ENCODE measurements at regions not wholly inside any gene's neighbourhood (a gene's known extent, or its start where the extent isn't known, plus 50 kb on each side); places are given as distances from the start of the nearest gene placed in this dataset.
"Not testable (repeated sequence)": the region's sequence is repeated elsewhere in the genome, so short reads cannot be mapped to it uniquely, and the experiment has no call there.

DNA sequence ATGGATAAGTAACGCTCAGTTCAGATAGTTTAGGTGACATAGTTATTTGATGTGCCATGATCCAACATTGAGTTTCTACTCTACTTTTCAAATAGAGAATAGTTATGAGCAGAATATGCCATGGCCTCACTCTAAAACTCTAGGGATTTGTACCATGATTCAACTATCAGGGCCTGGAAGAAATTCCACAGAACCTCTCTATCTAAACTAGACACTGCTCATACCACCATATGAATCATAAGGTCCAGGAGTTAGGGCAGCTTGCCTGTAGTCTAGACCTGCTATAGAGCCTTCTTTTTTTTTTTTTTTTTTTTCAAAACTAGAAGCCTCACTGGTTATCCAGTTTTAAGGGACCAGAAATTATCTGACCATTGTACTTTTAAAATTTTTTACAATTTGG lies 571.8 kb upstream of the IMPG1 start:
- intact Hi-C loops (cut with DNase I), result no loop called here

DNA sequence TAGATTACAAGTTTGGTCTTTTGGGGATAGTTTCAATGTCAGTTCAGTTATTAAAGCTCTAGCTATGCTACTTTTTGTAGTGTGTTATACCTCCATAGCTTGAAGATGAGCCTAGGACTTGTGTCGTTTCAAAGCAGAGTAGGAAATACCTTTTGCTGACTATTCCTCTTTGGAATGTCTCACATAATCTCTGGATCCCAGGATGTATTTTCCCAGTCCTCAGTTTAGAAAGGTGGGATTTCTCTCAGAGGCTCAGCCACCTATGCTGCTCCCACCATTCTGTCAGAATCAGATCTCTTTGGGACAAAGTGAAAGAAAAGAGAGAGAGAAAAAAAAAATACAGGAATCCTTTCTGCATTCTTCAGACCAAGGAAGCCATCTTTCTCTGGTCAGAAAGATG lies 567.5 kb upstream of the IMPG1 start:
- DNase-seq (ENCODE audit: low spot score), result no peak
- intact Hi-C loops (cut with DNase I), result no loop called here

More for the DNA sequence above, 571.8 kb upstream of the IMPG1 start:
- DNase-seq (ENCODE audit: low spot score), result no peak

DNA sequence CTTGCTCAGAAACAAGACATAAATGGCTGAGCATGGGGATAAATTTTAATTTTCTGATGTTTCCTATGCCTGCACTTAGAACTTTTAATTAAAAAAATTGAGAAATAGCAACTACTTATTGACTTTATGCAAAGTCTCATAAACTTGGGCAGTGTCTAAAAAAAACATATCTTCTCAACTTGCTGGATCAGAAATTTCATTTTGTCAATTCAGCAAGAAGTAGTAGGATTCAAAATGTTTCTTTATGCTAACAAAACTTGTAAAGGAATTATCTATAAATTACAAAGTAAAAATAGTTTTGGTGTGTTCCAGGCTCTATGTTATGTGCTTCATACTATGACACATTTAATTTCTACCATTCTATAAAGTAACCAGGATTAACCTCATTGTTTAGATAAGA lies 562.2 kb upstream of the IMPG1 start:
- intact Hi-C loops (cut with DNase I), result no loop called here
- DNase-seq (ENCODE audit: low spot score), result no peak

DNA sequence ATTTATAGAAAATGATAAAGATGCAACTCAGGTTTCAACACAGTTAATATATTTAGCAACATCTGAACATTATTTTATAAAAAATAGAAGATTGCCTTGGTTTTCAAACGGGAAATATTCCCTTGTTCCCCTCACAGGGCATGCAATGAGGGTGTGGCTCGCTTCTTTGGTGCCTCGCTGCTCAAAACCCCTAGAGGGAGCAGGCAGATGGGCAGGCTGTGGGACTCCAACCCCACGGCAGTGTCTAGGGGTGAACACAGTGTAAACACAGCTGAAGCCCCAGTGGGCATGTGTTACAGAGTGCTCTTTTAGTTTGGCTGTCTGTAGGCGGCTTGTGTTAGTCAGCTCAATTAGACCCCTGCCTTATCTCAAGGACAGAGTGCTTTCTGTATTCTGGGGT lies 560.8 kb upstream of the IMPG1 start:
- no peak for DNase-seq (ENCODE audit: low spot score)
- intact Hi-C loops (cut with DNase I), result no loop called here

DNA sequence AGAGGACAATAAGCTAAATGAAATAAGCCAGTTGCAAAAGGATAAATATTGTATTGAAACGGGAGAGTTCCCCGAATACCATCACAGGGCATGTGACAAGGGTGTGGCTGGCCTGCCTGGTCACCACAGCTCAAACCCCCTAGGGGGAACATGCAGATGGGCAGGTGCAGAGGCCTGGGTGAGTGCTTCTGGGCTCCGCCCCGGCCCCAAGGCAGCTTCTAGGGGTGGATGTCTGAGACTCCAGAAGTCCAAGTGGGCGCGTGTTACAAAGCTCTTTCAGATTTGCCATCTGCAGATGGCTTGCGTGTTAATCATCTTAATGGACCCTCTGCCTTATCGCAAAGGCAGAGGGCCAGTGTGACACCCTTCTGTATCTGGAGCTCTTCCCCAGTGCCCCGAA lies 559.2 kb upstream of the IMPG1 start:
- intact Hi-C loops (cut with DNase I), result no loop called here
- DNase-seq (ENCODE audit: low spot score), result no peak

DNA sequence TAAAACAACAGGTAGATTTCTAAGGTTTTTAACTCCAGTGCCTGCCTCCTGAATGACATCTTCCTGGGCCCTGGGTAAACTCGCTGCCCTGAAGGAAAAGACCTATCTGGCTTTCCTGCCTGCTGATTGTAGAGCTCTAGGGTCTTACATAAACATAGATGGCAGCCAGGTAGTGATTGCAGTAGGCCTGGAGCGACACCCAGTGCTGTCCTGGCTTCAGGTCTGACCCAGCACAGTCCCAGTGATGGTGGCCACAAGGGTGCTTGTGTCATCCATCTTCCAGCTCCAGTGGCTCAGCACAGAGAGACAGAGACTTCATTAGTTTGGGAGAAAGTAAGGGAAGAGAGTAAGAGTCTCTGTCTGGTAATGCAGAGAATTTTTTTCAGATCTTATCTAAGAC lies 542.9 kb upstream of the IMPG1 start:
- no peak for DNase-seq (ENCODE audit: low spot score)
- intact Hi-C loops (cut with DNase I), result no loop called here

DNA sequence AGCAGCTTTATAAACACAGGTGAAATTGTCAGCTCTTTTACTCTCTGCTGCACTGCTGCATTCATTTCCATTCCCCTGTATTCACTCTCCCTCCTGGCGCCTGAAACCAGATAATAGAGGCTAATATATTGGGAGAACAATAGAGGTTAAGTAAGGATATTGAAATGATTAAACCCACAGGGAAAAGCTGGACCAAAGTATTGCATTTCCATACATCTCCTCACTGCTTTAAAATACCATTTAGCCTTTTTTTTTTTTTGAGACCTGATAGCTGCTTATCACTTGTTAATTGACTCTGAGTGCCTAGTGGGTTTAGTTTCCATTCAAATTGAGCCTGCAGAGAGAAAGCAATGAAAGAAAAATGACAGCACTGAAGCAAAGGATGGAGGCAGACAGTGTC lies 540.5 kb upstream of the IMPG1 start:
- intact Hi-C loops (cut with DNase I), result no loop called here
- no peak for DNase-seq (ENCODE audit: low spot score)

DNA sequence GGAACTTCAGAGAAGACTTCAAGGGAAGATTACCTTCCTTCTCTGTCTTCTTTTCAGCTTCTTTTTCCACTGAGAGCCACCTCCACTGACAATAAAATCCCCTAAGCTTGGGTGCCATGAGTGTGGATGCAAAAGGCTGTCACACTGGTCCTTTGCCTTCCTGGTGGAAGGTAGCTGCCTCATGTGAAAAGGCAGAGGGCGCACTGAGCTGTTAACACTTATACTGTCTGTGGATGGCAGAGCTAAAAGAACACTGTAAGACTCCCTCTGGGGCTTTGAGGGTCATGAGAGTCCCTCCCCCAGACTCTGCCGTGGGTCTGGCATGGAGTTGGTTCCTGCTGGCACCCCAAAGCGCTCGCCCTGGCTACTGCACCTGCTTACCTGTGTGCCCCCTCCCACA lies 536.7 kb upstream of the IMPG1 start:
- DNase-seq (ENCODE audit: low spot score), result no peak
- intact Hi-C loops (cut with DNase I), result no loop called here

DNA sequence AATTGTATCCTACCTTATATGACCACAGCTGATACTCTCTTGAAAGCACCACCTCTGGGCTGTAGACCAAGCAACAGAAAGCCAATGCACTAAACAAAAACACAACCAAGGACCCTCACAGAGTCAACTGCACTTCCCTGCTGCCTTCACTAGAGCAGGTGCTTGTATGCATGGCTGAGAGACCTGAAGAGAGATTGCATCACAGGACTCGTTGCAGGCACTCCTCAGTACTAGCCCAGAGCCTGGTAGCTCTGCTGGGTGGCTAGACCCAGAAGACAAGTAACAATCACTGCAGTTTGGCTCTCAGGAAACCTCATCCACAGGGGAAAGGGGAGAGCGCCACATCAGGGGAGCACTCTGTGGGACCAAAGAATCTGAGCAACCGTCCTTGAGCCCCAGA lies 521.6 kb upstream of the IMPG1 start:
- no peak for DNase-seq (ENCODE audit: low spot score)
- intact Hi-C loops (cut with DNase I), result no loop called here

DNA sequence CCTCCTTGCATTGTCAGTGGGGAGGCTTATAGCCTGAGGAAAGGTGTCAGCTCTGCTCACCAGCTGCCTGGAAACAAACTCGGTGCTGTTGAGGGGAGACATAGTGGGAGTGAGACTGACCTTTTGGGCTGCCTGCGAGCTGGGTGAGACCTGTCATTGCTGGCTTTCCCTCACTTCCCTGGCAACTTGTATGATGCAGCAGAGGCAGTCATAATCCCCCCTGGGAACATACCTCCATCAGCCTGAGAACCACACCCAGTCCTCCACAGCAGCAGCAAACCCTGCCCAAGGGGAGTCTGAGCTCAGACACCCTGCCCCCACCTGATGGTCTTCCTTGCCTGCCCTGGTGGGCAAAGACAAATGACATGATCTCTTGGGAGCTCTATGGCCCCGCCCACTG lies 521.2 kb upstream of the IMPG1 start:
- intact Hi-C loops (cut with DNase I), result no loop called here
- DNase-seq (ENCODE audit: low spot score), result no peak

DNA sequence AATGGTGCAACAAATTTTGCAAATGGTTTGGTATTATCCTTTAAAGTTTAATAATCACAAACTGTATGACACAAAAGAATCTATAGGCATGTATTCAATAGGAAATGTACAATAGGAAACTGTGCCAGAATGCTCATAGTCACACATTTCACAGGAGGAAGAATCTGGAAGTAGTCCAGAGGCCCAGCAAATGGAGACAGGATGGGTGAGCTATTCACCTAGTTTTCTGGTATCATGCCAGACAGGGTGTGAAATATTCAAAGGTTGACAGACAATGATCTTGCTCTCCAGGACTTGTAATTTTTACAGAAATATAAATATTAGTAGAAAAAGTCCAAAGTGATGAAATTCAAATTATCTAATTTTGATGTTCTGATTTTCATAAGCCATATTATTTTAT lies 520.1 kb upstream of the IMPG1 start:
- intact Hi-C loops (cut with DNase I), result no loop called here
- no peak for DNase-seq (ENCODE audit: low spot score)

DNA sequence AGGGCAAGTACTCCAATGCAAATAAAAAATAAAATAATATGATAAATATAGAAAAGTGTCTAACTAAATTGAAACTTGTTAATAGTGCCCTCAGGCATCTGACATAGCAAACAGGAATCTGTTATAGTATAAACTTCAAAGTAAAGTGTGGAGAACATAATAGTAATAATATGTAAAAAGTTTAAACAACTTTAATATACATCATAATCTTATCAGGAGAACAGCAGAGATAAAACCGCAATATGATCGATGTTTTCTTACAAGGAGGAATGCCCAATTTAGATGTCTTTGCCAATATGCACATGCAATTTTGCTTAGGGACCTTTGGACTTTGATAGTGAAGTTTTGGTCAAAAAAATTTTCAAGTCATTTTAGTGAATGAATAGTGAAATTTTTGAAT lies 514.8 kb upstream of the IMPG1 start:
- DNase-seq (ENCODE audit: low spot score), result no peak
- intact Hi-C loops (cut with DNase I), result no loop called here

DNA sequence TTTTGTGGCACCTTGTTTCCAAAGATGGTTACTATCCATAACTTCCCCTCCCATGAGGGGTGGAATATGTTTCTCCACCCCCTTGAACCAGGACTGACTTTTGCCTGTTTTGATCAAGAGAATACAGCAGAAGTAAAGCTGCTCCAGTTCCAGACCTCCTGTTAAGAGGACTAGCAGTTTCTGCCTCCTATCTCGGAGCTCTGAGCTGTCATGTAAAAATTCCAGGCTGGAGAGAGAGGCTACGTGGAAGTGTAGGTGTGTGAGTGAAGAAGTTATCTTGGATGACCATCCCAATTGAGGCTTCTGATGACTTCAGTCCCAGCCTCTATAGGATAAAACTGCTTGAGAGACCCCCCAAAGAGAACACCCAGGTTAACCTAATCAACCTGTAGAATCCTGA lies 511.7 kb upstream of the IMPG1 start:
- intact Hi-C loops (cut with DNase I), result no loop called here
- no peak for DNase-seq (ENCODE audit: low spot score)

DNA sequence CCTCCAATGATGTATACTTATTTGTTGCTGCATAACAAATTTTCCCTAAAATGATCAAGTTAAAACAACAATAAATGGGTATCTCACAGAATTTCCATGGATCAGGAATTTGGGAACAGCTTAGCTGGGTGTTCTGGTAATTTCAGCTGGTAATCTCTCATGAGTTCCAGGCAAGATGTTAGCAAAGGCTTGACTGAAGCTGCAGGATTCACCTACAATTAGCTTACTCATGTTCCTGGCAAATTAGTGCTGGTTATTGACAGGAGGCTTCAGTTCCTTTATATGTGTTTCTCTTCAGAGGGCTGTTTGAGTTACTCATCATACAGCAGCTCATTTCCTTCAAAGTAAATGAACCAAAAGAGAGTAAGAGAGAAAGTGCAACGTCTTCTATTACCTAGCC lies 506.3 kb upstream of the IMPG1 start:
- intact Hi-C loops (cut with DNase I), result no loop called here

DNA sequence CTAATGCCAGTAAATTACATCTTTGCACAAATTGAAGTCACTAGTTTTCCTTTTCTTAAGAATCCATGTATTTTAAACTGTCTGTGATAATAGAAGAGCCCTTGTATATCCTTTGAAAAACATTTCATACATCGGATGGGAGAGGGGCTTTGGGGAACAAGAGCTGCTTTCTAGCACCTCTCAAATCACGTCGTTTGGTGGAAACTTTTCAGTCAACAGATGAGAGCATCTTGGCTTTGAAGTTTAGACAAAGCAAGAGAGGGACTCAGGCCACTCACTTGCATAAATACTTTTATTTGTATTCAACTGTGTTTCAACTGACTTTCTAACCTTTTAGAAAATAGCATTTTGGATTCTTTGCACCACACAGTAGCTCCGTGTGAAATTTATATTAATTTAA lies 502.3 kb upstream of the IMPG1 start:
- no peak for DNase-seq (ENCODE audit: low spot score)
- intact Hi-C loops (cut with DNase I), result no loop called here

More for the DNA sequence above, 506.3 kb upstream of the IMPG1 start:
- DNase-seq (ENCODE audit: low spot score), result no peak

DNA sequence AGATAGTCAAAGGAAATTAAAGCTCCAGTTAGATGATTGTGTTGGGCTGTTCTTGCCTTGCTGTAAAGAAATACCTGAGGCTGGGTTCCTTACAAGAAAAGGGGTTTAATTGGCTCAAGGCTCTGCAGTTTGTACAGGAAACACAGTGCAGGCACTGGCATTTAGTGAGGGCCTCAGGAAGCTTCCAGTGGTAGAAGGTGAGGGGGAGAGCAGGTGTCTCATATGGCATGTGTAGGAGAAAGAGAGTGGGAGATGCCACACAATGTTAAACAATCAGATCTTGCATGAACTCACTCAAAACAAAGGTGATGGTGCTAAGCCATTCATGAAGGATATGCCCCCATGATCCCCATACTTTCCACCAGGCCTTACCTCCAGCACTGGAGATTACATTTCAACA lies 493.5 kb upstream of the IMPG1 start:
- intact Hi-C loops (cut with DNase I), result no loop called here

DNA sequence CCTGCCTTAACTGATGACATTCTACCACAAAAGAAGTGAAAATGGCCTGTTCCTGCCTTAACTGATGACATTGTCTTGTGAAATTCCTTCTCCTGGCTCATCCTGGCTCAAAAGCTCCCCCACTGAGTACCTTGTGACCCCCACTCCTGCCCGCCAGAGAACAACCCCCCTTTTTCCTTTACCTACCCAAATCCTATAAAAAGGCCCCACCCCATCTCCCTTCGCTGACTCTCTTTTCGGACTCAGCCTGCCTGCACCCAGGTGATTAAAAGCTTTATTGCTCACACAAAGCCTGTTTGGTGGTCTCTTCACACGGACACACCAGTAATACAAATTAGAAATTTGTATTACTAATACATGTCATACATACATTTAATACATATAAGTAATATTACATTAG lies 489.9 kb upstream of the IMPG1 start:
- intact Hi-C loops (cut with DNase I); DNase-seq (ENCODE audit: low spot score): not testable (repeated sequence)

More for the DNA sequence above, 493.5 kb upstream of the IMPG1 start:
- DNase-seq (ENCODE audit: low spot score), result no peak

DNA sequence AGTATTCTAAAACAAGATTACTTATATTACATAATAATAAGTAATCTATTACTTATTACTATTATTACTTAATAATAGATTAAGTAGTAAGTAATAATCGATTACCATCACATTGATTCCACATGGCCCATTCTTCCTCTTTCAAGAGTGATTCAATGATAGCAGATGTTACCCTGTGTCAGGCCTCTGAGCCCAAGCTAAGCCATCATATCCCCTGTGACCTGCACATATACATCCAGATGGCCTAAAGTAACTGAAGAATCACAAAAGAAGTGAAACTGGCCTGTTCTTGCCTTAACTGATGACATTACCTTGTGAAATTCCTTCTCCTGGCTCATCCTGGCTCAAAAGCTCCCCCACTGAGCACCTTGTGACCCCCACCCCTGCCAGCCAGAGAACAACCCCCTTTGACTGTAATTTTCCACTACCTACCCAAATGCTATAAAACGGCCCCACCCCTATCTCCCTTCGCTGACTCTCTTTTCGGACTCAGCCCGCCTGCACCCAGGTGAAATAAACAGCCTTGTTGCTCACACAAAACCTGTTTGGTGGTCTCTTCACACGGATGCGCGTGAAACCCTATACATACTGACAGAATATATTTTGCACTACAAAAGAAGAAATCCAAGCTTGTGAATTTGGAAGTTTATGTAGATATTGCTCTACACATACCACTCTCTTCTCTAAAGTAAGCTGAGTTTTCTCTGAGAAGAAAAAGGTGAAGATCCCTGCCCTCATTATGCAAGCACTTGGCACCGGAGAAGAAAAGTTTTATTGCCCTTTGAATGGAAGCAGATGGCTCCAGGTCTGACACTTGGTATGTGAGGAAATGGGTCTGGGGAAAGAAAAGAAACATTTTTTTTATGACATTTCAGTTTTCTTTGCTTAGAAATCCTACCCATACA lies 488.6 kb upstream of the IMPG1 start:
- intact Hi-C loops (cut with DNase I); DNase-seq (ENCODE audit: low spot score): not testable (repeated sequence)

DNA sequence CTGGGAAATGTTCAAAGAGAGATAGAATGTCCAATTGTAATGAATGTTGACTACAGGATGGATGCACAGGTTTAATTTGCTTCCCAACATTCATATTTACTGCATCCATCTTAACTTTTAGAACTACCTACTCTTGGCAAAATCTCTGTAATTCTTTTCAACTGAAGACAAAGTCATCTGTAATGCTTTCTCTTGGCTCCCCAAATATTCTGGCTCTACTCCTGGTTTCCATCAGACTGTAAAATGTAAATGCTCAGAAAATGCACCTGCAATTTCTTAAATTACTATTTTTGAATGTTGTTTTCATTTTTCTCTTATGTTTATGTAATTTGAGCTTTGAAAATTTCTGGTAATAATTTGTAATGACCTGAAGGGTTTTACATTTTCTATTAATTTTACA lies 480.8 kb upstream of the IMPG1 start:
- no peak for DNase-seq (ENCODE audit: low spot score)
- intact Hi-C loops (cut with DNase I), result no loop called here

DNA sequence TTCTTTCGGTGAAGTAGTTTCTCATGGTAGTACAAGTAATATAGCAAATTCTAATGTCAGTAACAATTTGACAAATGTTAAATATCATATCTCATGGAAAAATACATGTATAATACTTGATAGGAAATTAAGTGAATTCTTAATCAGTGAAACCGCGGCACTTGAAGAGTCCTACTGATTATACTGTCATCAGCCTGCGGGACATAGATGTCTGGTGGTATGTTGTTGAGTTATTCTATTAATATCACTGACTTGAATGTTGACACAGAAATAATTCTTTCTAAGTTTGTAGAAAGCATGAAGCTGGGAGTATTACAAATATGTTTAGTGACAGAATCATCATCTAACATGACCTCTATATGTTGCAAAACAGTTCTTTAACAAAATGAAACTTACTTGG lies 479.8 kb upstream of the IMPG1 start:
- intact Hi-C loops (cut with DNase I), result no loop called here
- no peak for DNase-seq (ENCODE audit: low spot score)

DNA sequence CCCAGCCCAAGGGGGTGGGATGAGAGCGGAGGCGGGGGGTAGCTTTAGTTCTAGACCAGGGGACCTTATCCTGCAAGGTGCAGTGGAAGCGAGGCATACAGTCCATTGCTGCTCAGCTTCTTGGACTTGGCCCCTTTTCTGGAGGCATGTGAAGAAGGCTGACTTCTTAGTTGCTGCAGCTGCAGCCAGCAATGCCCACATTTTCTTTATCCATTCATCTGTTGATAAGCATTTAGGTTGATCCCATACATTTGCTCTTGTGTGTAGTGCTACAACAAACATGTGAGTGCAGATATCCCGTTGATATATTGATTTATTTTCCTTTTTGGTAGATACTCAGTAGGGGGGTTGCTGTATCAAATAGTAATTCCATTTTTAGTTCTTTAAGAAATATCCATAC lies 461.2 kb upstream of the IMPG1 start:
- no peak for DNase-seq (ENCODE audit: low spot score)
- intact Hi-C loops (cut with DNase I), result no loop called here

DNA sequence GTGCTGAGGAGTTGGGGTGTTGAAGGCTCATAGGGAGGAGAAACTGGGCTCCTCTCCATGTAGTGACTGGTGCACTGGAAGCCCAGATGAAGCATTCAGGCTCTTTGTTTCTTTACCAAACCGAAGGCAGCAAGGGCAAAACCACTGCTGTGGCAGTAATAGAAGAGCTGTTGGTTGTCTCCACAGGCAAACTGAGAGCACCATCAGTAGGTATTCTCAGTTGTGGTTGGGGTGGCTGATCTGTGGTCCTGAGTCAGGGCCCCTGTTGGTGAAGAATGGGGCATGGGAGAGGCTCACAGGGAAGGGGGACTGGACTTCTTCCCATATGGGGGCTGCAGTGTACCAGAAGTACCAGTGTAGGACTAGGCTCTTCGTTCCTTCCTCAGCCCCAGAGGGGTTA lies 460.2 kb upstream of the IMPG1 start:
- intact Hi-C loops (cut with DNase I), result no loop called here
- DNase-seq (ENCODE audit: low spot score), result no peak
